ENCODE measurements at regions not wholly inside any gene's neighbourhood (a gene's known extent, or its start where the extent isn't known, plus 50 kb on each side); places are given as distances from the start of the nearest gene placed in this dataset.
A peak's percentile ranks its signal among the peaks of the same experiment; 100 is the strongest.

GRCh38 chr12:53854701-53855316 is 83.8 kb upstream of the HOXC13 start:
- no peak overlapping the region for H3K27ac ChIP-seq (ENCODE audit: low read length)
- H3K27me3 ChIP-seq (ENCODE audit: control insufficient read depth, insufficient read depth, low read length): peaks cover 6% of the 10 kb centered on the region
- H3K4me3 ChIP-seq (ENCODE audit: low read length): no peak overlapping the region
- WGBS (ENCODE audit: insufficient coverage): no CpG with 5 or more reads among the region's 3 CpGs
- DNase-seq: no peak
- no peaks in the 10 kb centered on the region for H3K36me3 ChIP-seq (ENCODE audit: control insufficient read depth, insufficient read depth, low read length)
- no peaks in the 10 kb centered on the region for H3K9me3 ChIP-seq (replicated peaks; ENCODE audit: control insufficient read depth, low read depth, low read length)
- H3K4me1 ChIP-seq (ENCODE audit: control insufficient read depth, insufficient read depth, low read length): no peaks in the 10 kb centered on the region

DNA sequence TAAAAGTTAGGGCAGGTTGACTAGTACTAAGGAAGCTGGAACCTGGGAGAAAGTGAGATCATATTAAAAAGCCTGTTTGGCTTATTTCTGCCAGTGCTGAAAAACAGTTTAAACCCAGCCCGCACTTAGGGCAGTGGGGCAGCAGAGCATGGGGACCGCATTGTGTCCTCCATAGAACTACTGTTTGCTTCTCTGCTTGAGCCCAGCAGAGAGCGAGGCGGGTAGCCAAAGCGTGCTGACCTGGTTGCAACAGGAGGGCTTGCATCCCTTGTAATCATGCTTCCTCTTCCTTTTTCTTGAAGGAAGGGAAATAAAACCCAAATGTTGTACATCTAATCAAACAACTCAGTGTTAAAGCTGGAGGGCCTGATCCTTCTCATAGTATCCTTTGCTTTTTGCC is 82.5 kb upstream of the HOXC13 start:
- Histone ChIP-seq H3K4me1 (ENCODE audit: control insufficient read depth, insufficient read depth, low read length) (no peaks in the 10 kb centered on the region), H3K9me3 (replicated peaks; ENCODE audit: control insufficient read depth, low read depth, low read length) (no peaks in the 10 kb centered on the region), H3K4me3 (ENCODE audit: low read length) (no peak overlapping the region), H3K27me3 (ENCODE audit: control insufficient read depth, insufficient read depth, low read length) (peaks cover 4% of the 10 kb centered on the region), H3K36me3 (ENCODE audit: control insufficient read depth, insufficient read depth, low read length) (no peaks in the 10 kb centered on the region), H3K27ac (ENCODE audit: low read length) (no peak overlapping the region)
- WGBS (ENCODE audit: insufficient coverage): 100% methylated on average over 2 of the region's 5 CpGs
- DNase-seq: no peak

- no peak overlapping the region for H3K27ac ChIP-seq (ENCODE audit: low read length)
- no peak for DNase-seq
- H3K4me1 ChIP-seq (ENCODE audit: control insufficient read depth, insufficient read depth, low read length): no peaks in the 10 kb centered on the region
- H3K27me3 ChIP-seq (ENCODE audit: control insufficient read depth, insufficient read depth, low read length): peaks cover 7% of the 10 kb centered on the region
- H3K4me3 ChIP-seq (ENCODE audit: low read length): no peak overlapping the region
- no CpG with 5 or more reads among the region's 2 CpGs for WGBS (ENCODE audit: insufficient coverage)
- no peaks in the 10 kb centered on the region for H3K9me3 ChIP-seq (replicated peaks; ENCODE audit: control insufficient read depth, low read depth, low read length)
- H3K36me3 ChIP-seq (ENCODE audit: control insufficient read depth, insufficient read depth, low read length): no peaks in the 10 kb centered on the region
Measured at GRCh38 chr12:53857666-53858065, 81.0 kb upstream of the HOXC13 start.

DNA sequence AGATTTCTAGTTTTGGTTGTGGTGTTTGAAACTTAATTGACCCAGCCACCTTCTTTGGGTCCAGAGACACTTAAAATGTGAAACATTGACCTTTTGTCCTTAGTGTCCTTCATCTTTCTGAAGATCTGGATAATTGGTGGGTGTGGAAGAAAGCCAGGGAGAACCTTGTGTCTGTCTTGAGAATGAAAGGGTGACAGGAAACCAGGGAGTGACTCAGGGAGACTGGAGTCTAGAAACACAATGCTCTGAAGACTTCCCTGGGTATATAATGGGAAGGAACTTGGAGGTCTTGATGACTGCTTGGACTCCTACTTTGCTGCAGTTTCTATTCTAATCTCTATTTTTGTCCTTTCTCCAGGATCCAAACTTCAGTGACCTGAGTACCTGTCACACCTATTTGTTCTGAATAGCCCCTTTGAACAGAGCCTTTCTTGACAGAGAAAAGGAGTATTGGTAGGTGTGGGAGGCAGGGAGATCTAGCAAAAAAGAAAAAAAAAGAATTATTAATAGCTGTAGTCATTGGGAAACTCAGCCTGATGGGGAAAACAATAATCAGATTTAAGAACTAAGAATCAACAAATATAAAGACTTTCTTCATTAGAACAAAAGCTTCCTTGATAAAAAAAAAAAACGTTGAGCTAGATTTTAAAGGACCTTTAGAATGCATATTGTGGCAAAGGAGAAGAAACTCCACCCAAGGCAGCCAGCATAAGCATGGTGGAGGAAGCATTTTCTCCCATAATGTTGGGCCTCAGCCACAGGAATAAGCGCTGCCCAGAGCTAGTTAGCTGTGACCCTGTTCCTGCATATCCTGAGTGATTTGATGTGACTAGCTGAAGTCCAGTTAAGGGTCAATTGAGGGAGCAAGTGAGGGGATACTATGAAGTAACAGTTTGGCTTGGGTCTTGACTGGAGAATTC is 77.9 kb upstream of the HOXC13 start:
- DNase-seq: no peak
- Histone ChIP-seq H3K9me3 (replicated peaks; ENCODE audit: control insufficient read depth, low read depth, low read length) (no peaks in the 10 kb centered on the region), H3K4me1 (ENCODE audit: control insufficient read depth, insufficient read depth, low read length) (no peaks in the 10 kb centered on the region), H3K27me3 (ENCODE audit: control insufficient read depth, insufficient read depth, low read length) (peaks cover 4% of the 10 kb centered on the region), H3K4me3 (ENCODE audit: low read length) (no peak overlapping the region), H3K36me3 (ENCODE audit: control insufficient read depth, insufficient read depth, low read length) (no peaks in the 10 kb centered on the region), H3K27ac (ENCODE audit: low read length) (no peak overlapping the region)
- WGBS (ENCODE audit: insufficient coverage): no CpG with 5 or more reads among the region's 2 CpGs

GRCh38 chr12:53862206-53862605 is 76.4 kb upstream of the HOXC13 start:
- Histone ChIP-seq H3K27ac (ENCODE audit: low read length) (no peak overlapping the region), H3K4me1 (ENCODE audit: control insufficient read depth, insufficient read depth, low read length) (no peaks in the 10 kb centered on the region), H3K27me3 (ENCODE audit: control insufficient read depth, insufficient read depth, low read length) (peaks cover 4% of the 10 kb centered on the region), H3K36me3 (ENCODE audit: control insufficient read depth, insufficient read depth, low read length) (no peaks in the 10 kb centered on the region), H3K4me3 (ENCODE audit: low read length) (no peak overlapping the region), H3K9me3 (replicated peaks; ENCODE audit: control insufficient read depth, low read depth, low read length) (no peaks in the 10 kb centered on the region)
- WGBS (ENCODE audit: insufficient coverage): 78% methylated on average over 1 of the region's 3 CpGs
- no peak for DNase-seq

DNA sequence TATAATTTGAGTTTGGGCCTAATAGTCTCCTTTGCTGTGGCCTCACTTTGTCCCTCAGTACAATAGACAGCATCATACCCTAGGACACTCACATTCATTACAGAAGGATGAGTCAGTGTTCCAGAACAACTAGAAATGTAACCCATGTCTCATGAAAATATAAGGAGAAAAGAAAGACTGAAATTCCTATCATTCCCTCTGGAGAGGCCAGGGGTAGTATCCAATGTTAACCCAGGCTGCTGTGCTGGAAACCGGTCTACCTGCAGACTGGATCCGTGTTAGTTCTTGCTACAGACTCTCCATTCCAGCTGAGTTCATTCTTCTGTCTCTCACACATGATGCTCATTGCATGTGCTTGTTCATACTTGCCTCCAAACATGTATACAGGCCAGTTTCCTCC is 75.8 kb upstream of the HOXC13 start:
- Histone ChIP-seq H3K4me1 (ENCODE audit: control insufficient read depth, insufficient read depth, low read length) (no peaks in the 10 kb centered on the region), H3K9me3 (replicated peaks; ENCODE audit: control insufficient read depth, low read depth, low read length) (no peaks in the 10 kb centered on the region), H3K4me3 (ENCODE audit: low read length) (no peak overlapping the region), H3K27ac (ENCODE audit: low read length) (no peak overlapping the region), H3K27me3 (ENCODE audit: control insufficient read depth, insufficient read depth, low read length) (peaks cover 7% of the 10 kb centered on the region), H3K36me3 (ENCODE audit: control insufficient read depth, insufficient read depth, low read length) (no peaks in the 10 kb centered on the region)
- no peak for DNase-seq
- 83% methylated on average over 2 of the region's 2 CpGs for WGBS (ENCODE audit: insufficient coverage)

DNA sequence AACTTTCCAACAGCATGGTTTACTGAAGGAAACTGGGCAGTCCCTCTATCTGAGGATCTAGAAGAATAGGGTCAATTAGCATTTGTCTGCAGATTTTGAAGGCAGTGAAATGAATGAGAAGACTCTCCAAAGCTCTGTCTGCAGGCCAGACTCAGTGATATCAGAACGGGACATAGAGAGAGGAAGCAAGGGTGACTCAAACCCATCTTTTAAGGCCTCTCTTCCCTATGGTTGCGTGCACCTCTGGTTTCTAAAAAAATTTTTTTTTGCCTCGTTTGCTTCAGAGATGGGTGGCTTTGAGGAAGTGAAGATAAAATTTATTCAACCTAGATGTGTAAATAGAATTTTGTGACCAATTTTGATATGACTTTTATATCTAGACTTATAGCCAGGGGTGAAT is 71.9 kb upstream of the HOXC13 start:
- no CpG with 5 or more reads among the region's 3 CpGs for WGBS (ENCODE audit: insufficient coverage)
- no peaks in the 10 kb centered on the region for H3K4me1 ChIP-seq (ENCODE audit: control insufficient read depth, insufficient read depth, low read length)
- no peak overlapping the region for H3K27ac ChIP-seq (ENCODE audit: low read length)
- no peaks in the 10 kb centered on the region for H3K9me3 ChIP-seq (replicated peaks; ENCODE audit: control insufficient read depth, low read depth, low read length)
- no peak overlapping the region for H3K4me3 ChIP-seq (ENCODE audit: low read length)
- peaks cover 2% of the 10 kb centered on the region for H3K27me3 ChIP-seq (ENCODE audit: control insufficient read depth, insufficient read depth, low read length)
- no peak for DNase-seq
- no peaks in the 10 kb centered on the region for H3K36me3 ChIP-seq (ENCODE audit: control insufficient read depth, insufficient read depth, low read length)

DNA sequence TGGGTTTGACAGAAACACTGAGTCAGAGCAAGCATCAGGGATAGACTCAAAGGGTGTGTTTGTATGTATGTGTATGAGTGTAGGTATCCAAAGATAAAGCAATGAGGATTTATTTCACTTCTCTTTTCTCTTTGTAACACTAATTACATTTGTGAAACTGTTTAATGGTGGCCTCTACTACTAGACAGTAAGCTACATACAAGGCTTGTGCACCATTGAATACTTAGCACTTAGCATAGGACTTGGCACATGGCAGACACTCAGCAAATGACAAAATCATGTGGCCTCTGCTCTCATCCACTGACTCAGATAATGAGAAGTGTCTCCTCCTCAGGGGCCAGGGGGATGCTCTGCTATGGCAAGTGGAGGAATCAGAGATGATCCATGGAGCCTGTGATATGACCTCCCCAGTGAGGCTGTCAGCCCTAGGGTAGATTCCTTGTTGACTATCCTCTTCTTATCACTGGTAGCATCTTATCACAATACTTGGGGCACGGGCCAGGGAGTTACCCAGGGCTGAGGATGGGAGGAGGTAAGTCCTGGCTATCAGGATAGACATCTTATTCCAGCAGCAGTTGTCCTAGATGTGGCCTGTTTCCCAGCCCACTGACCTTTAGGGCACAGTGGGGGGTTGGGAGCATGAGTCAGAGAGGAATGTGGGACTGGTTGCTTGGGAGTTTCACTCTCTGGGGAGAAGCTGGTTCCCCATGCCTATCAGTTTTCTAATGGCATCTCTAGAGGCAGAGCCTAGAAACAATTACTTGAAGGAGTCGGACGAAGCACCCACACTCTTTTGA is 71.2 kb upstream of the HOXC13 start:
- WGBS (ENCODE audit: insufficient coverage): no CpG with 5 or more reads among the region's 3 CpGs
- DNase-seq: no peak
- no peaks in the 10 kb centered on the region for H3K36me3 ChIP-seq (ENCODE audit: control insufficient read depth, insufficient read depth, low read length)
- peaks cover 2% of the 10 kb centered on the region for H3K27me3 ChIP-seq (ENCODE audit: control insufficient read depth, insufficient read depth, low read length)
- H3K9me3 ChIP-seq (replicated peaks; ENCODE audit: control insufficient read depth, low read depth, low read length): no peaks in the 10 kb centered on the region
- no peak overlapping the region for H3K4me3 ChIP-seq (ENCODE audit: low read length)
- H3K4me1 ChIP-seq (ENCODE audit: control insufficient read depth, insufficient read depth, low read length): no peaks in the 10 kb centered on the region
- H3K27ac ChIP-seq (ENCODE audit: low read length): no peak overlapping the region

DNA sequence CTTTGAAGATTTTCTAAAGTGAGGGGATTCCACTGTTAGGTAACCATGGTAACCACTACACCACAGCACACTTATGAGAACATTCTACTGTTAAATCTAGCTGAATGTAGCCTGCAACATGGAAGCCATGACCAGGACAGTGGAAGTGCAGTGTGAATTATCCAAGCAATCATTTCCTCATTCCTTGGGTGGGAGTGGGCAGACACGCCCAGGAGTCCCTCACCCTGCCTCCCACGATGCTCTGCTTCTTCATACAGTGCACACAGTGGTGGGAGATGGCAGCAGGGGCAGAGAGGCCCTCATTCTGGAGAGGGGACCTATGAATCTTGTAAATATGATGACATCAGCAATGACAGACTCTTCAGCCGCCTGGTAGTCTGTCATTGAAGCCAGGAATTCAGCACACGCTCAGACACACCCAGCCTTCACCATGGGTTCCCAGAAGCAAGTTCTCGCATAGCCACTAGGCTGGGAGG is 70.1 kb upstream of the HOXC13 start:
- Histone ChIP-seq H3K4me1 (ENCODE audit: control insufficient read depth, insufficient read depth, low read length) (no peaks in the 10 kb centered on the region), H3K36me3 (ENCODE audit: control insufficient read depth, insufficient read depth, low read length) (no peaks in the 10 kb centered on the region), H3K27ac (ENCODE audit: low read length) (no peak overlapping the region), H3K9me3 (replicated peaks; ENCODE audit: control insufficient read depth, low read depth, low read length) (no peaks in the 10 kb centered on the region), H3K27me3 (ENCODE audit: control insufficient read depth, insufficient read depth, low read length) (peaks cover 8% of the 10 kb centered on the region), H3K4me3 (ENCODE audit: low read length) (no peak overlapping the region)
- 67% methylated on average over 1 of the region's 5 CpGs for WGBS (ENCODE audit: insufficient coverage)
- peak; percentile 11 for DNase-seq

GRCh38 chr12:53869500-53869899 is 69.1 kb upstream of the HOXC13 start:
- Histone ChIP-seq H3K9me3 (replicated peaks; ENCODE audit: control insufficient read depth, low read depth, low read length) (no peaks in the 10 kb centered on the region), H3K27me3 (ENCODE audit: control insufficient read depth, insufficient read depth, low read length) (peaks cover 8% of the 10 kb centered on the region), H3K4me1 (ENCODE audit: control insufficient read depth, insufficient read depth, low read length) (no peaks in the 10 kb centered on the region), H3K36me3 (ENCODE audit: control insufficient read depth, insufficient read depth, low read length) (no peaks in the 10 kb centered on the region), H3K4me3 (ENCODE audit: low read length) (no peak overlapping the region), H3K27ac (ENCODE audit: low read length) (no peak overlapping the region)
- no CpG with 5 or more reads among the region's 1 CpG for WGBS (ENCODE audit: insufficient coverage)
- peak; percentile 18 for DNase-seq
